ENCODE measurements at regions not wholly inside any gene's neighbourhood (a gene's known extent, or its start where the extent isn't known, plus 50 kb on each side); places are given as distances from the start of the nearest gene placed in this dataset.

DNA sequence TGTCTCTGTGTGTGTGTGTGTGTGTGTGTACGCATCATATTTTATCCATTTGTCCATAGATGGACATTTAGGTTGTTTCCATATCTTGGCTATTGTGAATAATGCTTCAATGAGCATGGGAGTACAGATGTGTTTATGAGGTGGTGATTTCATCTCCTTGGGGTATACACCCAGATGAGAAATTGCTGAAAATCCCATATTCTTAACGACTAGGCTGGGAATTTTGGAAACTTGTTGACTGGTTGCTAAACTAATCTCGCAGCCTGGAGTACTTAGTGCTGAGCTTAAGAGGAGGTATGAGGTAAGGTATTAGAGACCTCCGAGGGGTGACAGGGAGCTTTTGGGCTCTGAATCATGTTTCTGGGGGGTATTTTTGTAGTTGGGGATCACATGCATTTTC lies 66.0 kb upstream of the SPRED2 start:
- DNase-seq (ENCODE audit: low spot score) = no peak

DNA sequence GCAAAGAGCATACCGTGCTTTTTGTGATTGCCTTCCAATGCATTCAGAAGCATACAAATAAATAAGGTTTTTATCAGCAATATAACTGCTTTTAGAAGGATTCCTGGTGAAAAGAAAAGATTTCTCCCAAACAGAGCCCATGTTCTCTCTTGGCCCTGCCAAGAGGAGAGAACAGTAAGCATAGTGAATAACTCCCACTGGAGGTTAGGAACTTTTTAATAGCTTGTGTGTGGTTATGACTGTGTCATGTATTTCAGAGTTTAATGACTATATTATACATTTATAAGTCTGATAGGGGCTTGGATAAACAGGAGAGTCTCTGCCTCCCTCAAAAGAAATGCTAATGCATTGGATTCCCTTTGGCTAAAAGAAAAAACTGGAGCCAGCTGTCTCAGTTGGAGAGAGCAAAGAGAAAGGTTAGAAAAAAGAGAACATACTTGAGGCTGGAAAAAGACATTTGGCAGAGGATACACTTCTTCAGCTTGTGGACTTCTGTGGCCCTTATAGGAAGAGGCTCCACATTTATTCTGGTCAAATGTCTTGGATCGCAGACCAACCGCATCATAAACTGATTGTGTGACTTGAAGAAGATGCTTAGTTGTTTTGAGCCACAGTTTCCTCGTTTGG lies 63.0 kb upstream of the SPRED2 start:
- no peak for DNase-seq (ENCODE audit: low spot score)

DNA sequence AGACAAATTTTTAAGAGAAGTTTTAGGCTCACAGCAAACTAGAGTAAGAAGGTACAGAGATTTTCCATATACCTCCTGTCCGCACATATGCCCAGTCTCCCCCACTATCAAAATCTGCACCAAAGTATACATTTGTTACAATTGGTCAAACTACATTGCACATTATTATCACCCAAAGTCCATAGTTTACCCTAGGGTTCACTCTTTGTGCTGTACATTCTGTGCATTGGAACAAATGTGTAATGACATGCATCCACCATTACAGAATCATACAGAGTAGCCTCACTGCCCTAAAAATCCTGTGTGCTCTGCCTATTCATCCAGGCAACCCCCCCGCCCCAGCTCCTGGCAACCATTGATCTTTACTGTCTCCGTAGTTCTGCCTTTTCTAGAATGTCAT lies 61.7 kb upstream of the SPRED2 start:
- no peak for DNase-seq (ENCODE audit: low spot score)

DNA sequence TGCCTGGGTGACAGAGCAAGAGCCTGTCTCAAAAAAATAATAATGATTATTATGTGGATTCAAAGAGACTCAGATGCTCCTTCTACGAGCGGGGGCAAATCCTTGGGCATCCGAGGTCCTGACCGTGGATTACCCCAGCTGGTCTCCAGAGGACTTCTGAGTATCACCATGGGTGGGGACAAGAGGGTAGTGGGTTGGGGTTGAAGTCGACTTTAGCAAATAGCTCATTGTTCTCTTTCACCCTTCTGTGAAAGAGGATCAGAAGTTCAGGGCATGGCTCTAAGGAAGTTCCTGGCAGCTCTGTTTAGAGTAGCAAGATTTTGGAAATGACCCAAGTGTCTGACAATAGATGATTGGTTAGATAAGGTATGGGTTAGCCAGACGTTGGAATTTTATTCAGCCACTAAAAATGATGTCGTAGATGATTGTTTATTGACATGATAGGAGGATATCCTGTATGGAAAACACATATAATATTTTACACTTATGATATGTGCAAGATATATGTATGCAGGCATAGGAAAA lies 59.0 kb upstream of the SPRED2 start:
- DNase-seq (ENCODE audit: low spot score) = no peak

DNA sequence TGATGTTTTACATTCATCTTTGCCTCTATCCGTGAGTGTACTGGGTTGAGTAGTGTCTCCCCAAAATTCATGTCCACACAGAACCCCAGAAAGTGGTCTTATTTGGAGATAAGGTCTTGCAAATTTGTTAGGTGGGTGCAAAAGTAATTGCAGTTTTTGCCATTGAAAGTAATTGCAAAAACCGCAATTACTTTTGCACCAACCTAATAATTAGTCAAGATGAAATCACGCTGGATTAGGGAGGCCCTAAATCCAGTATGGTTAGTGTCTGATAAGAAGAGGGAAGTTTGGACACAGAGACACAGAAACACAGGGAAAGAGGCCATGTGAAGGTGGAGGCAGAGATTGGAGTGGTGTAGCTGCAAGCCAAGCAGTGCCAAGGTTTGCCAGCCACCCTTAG lies 57.8 kb upstream of the SPRED2 start:
- DNase-seq (ENCODE audit: low spot score) = no peak

DNA sequence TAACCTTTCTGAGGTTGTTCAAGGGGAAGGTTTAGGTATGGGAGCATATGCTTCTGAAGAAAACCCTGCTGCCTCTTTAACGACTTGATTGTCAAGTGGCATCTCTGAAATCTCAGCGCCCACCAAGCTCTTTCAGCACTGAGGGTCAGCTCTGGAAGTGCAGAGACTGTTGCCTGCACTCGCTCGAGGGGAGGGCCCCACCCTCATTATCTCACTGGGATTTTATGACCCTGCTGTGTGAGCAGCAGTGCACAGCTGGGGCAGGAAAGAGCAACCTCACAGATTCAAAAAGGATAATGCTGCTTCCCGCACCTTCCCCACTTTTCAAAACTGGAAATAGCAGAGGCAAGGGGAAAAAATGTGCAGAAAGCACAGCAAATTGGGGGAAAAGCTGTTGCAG lies 56.9 kb upstream of the SPRED2 start:
- peak; percentile 52 for DNase-seq (ENCODE audit: low spot score)

DNA sequence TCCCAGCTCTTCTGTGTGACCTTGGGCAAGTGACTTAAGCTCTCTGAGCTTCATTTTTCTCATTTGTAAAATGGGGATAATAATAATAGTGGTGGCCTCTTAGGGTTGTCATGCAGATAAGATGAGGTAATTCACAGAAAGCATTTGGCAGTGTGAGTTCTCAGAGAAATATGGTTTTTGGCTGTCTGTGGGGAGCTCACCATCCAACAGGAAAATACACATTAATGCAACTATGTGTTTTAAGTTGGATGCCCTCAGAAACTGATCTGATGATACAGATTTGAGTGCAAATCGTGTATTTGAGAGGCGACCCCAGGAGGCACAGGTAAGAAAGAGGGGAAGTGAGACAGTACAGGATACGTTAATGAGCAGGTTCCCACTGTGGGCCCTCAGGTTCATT lies 56.1 kb upstream of the SPRED2 start:
- DNase-seq (ENCODE audit: low spot score) = no peak

DNA sequence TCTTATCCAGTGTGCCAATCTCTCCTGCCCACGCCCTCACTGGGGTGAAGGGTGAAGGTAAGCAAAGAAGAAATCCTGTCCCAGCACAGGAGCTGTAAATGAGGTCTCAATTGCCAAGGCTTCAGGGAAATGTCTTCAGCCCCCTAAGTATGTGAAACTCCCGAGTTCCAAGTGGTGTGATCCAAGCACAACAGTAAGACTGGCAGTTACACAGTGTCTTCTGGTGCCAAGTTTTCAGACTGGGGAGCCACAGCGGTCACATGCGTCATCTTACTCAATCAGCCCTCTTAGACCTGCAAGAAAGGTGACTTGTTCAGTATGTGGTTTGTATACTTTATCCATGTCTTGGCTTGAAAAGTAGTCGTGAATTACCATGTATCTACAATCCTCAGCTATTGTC lies 55.0 kb upstream of the SPRED2 start:
- DNase-seq (ENCODE audit: low spot score) = no peak

DNA sequence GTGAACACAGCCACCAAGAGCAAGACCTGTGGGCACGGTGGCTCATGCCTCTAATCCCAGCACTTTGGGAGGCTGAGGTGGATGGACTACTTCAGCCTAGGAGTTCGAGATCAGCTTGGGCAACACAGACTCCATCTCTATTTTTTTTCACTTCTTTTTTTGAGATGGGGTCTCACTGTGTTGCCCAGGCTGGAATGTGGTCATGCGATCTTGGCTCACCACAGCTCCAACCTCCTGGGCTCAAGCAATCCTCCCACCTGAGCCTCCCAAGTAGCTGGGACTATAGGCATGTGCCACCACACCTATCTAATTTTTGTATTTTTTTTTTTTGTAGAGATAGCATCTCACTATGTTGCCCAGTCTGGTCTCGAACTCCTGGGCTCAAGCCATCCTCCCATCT lies 54.4 kb upstream of the SPRED2 start:
- no peak for DNase-seq (ENCODE audit: low spot score)

DNA sequence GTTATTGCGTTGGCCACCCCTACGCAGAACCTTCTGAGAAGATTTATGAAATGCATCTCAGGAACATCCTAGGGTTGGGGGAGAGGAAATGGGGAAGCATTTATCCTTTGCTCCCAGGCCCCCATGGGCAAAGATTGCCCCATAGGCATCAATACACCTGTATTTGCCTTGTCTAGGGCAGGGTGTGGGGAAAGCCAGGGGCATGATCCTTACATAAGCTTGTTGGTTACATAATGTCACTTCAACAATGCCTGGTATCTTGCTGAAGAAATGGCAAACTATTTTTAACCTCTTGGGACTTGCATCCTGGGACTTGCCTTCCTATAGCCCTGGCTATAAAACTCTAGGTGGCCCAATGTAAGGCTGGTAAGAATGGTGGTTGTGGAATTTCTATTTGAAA lies 53.9 kb upstream of the SPRED2 start:
- no peak for DNase-seq (ENCODE audit: low spot score)

DNA sequence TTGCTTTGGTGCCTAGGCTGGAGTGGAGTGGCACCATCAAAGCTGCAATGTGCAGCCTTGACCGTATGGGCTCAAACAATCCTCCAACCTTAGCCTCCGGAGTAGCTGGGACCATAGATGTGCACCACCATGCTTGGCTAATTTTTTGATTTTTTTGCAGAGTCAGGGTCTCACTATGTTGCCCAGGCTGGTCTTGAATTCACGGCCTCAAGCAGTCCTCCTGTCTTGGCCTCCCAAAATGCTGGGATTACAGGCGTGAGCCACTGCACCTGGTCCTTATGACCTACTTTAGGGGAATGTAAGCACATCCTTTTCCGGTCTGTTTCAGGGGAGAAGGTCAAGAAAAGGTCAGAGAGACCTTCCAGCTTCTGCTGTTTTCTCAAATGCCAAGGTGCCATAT lies 53.4 kb upstream of the SPRED2 start:
- no peak for DNase-seq (ENCODE audit: low spot score)

DNA sequence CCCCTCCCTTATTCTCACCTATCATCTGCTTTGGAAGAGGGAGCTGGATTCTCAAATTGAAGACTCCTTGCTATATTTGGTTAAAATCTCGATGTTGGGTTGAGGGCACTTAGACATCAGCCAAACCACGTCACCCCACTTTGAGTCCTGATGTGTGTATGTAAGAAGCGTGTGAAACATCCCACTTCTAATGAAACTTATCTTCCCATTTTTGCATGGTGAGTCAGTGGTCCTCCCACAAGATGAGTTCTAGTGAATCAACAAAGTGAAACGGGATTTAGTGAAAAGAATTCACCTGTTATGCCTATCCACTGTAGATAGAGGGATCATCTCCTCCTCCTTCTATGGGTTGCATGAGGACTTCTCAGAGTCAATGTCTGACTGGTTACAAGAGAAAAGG lies 51.4 kb upstream of the SPRED2 start:
- no peak for DNase-seq (ENCODE audit: low spot score)

DNA sequence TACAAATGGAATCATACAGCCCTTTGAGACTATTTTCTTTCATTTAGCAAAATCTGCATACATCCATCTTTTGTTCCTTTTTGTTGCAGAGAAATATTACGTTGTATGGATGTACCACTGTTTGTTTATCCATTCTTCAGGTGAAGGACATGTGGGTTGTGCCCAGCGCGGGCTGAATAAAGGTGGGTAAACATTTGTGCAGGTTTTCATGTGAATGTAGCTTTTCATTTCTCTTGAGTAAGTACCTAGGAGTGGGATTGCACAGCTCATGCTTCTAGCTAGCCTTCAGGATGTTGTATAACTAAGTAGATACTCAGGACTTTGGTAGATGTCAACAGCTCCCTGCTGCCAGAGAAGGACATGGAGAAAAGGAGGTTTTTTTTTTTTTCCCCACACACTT lies 50.6 kb upstream of the SPRED2 start:
- no peak for DNase-seq (ENCODE audit: low spot score)

All from HuH-7 (cell line).